SK-MEL-5 (cell line): ENCODE measurements at regions not wholly inside any gene's neighbourhood (a gene's known extent, or its start where the extent isn't known, plus 50 kb on each side); places are given as distances from the start of the nearest gene placed in this dataset.
"Not testable (repeated sequence)": the region's sequence is repeated elsewhere in the genome, so short reads cannot be mapped to it uniquely, and the experiment has no call there.

ENCODE experiments used
- DNase-seq: peaks from one replicate; pipeline ENCODE4 v3.0.0-alpha.2; 2016; ENCODE audit warnings: low read depth, low spot score
- in situ Hi-C: cut with HindIII; loops from 2 replicates; pipeline ENCODE4 v1.10.0; 2016; ENCODE audit warnings: low sequenced_read_pairs, high pct_unique_total_duplicates, low pct_unique_long_range_greater_than_20kb

DNA sequence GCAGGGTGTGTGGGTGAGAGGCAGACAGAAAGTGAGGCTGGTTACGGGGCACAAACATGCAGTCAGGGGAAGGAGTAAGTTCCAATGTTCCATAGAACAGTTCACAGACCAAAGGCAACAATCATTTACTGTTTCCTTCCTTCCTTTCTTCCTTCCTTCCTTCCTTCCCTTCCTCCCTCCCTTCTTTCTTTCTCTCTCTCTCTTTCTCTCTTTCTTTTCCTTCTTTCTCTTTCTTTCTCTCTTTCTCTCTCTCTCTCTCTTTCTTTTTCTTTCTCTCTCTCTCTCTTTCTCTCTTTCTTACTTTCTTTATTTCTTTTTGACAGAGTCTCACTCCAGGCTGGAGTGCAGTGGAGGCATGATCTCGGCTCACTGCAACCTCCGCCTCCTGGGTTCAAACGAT lies 125.8 kb upstream of the LPCAT1 start:
- in situ Hi-C loops: no loop called here
- no peak for DNase-seq

DNA sequence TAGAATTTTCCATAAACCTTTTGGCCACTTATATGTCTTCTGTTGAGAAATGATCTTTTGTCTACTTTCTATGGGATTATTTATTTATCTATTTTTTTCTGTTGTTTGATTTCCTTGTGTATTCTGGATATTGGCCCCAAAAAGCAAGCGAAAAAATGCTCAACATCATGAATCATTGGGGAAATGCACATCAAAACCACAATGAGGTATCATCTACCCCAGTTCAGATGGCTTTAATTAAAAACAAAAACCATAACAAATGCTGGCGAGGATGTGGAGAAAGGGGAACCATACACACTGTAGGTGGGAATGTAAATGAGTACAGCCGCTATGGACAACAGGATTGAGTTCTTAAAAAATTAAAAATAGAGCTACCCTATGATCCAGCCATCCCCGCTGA lies 125.0 kb upstream of the LPCAT1 start:
- in situ Hi-C loops: no loop called here
- DNase-seq: no peak

DNA sequence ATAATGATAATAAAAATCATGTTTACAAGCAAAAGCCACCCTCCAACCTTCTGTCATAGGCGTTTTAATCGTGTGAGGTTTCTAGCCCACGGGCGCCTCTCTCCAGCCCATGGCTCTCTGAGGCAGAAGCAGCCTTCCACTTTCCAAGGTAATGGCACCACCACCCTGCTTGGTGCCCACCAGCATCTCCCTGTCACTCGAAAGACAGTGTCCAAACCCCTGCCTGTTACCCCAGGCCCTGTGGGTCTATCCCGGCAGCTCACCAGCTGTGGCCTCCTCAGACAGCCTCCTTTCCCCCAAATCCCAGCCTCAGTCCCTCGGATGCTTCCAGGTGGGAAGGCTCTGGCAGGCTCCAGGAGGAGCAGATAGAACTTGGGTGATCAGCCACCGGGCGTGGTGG lies 123.8 kb upstream of the LPCAT1 start:
- in situ Hi-C loops: no loop called here
- DNase-seq: no peak

DNA sequence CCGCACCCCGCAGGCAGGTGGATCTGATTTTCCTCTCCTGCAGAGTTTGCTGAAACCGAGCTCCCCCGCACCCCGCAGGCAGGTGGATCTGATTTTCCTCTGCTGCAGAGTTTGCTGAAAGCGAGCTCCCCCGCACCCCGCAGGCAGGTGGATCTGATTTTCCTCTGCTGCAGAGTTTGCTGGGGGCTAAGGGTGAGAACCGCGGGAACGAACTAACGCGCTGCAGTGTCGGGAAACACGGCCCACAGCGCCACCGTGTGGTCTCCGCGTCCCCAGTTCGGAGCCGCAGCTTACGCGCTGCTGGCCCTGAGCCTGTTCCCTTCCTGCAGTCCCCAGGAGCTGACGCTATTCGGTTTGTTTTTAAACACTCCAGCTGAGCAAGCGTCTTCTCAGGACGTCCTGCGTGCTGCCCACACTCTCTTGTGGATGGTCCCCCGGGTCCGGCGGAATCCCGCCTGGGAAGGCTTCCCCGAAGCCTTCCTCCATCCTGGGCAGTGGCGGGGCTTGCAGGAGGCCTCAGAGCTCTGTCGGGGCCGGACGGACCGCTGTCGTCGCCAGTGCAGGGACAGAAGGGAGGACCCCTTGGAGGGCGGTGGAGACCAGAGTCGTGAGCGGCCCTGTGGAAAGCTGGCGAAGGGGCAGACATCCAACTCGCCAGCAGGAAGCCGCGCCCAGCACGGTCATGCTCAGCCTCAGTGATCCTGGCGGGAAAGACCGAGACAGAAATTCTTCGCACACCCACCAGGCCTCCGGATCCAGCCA lies 121.2 kb upstream of the LPCAT1 start:
- peak; percentile 85 for DNase-seq
- in situ Hi-C loops: no loop called here

DNA sequence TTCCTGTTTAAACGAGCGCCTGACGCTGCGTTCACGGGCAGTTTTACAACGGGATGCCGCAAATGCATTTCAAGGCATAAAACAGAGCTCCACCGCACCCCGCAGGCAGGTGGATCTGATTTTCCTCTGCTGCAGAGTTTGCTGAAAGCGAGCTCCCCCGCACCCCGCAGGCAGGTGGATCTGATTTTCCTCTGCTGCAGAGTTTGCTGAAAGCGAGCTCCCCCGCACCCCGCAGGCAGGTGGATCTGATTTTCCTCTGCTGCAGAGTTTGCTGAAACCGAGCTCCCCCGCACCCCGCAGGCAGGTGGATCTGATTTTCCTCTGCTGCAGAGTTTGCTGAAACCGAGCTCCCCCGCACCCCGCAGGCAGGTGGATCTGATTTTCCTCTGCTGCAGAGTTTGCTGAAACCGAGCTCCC lies 120.6 kb upstream of the LPCAT1 start:
- in situ Hi-C loops: not testable (repeated sequence)

DNA sequence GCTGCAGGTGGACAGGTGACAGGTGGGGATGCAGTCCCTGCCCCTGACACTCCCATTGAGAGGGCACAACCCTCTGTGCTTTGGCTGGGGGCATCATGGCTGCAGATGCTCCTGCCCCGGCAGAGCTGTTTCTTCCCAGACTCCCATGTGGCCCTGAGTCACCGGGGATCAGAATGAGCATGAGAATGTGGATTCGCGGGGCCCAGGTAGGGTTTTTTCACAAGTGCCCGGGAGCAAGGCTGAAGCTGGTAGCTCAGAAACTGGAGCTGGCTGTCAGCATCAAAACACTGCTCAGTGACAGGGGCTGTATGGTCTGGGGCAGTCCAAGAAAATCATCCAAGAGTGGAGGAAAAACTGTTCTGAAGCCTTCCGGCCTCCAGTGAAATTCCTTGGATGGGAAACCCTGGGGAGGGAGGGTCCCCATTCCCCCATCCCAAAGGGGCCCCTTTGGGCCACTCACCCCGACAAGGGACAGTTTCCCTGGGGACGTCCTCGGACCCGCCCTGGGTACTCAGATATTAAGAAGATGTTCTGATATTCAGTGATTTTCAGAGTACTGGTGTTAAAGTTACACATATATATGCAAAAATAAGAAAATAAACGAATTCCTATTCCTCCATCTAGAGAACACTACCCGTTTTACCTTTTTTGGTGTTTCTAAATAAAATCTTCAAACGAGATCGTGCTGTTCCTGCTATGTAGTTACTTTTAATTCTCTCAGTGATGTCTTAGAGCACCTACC lies 120.1 kb upstream of the LPCAT1 start:
- in situ Hi-C loops: no loop called here
- DNase-seq: no peak

More for the DNA sequence above, 120.6 kb upstream of the LPCAT1 start:
- DNase-seq: not testable (repeated sequence)

DNA sequence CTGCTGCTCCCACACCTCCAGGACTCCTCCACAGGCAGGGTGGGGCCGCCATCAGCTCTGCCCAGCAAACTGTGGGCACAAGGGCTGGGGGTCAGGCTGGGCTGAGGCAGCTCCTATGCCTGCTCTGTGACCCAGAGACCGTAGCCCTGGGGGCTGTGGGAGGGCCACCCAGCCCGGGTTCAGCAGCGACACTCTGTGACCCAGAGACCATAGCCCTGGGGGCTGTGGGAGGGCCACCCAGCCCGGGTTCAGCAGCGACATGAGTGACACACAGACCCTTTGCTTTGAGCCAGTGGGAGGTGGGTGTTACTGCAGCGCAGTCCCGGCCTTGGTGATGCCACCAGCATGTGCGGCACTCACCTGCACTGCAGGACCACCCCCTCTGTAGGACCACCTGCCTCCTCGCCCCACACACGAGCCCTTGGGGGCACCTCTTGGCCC lies 118.9 kb upstream of the LPCAT1 start:
- in situ Hi-C loops: no loop called here
- no peak for DNase-seq

DNA sequence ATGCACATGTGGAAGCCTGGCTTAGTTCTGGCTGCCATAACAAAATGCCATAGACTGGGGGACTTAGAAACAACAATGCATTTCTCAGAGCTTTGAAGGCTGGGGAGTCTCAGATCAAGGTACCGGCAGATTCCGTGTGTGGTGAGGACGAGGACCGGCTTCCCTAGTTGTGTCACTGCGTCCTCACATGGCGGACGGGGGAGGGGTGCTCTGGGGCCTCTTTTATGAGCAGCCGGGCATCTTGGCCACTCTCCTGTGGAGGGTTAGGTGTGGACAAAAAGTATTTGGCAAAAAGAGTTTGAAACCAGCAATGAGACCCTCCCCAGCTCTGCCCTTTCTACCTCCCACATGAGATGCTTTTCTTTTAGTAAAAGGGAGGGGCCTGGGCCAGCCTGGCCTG lies 118.5 kb upstream of the LPCAT1 start:
- in situ Hi-C loops: no loop called here

DNA sequence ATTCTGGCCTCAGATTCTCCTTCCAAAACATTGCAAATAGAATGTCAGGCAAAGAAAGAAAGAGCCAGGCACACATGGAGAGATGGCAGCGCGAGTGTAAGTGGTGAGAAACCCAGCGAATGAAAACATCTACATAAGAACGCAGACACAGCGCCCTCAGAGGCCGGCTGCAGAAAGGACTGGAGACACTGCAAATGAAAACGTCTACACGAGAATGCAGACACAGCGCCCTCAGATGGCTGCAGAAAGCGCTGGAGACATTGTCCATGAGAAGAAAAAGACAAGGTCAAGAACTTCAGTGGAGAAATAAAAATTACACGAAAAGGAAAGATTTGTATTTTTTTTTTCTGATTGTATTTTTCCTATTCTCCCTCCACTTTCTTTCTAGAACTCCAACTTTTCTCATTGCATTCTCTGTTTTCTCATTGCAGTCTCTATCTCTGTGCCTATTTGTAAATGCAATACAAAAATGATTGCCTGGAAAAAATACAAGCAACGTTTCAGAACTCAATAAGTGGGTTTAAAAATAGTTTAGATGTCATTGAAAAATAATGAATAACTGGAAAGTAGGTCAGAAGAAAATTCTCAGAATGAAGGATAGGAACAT lies 117.9 kb upstream of the LPCAT1 start:
- in situ Hi-C loops: no loop called here
- peak; percentile 93 for DNase-seq

More for the DNA sequence above, 118.5 kb upstream of the LPCAT1 start:
- no peak for DNase-seq

DNA sequence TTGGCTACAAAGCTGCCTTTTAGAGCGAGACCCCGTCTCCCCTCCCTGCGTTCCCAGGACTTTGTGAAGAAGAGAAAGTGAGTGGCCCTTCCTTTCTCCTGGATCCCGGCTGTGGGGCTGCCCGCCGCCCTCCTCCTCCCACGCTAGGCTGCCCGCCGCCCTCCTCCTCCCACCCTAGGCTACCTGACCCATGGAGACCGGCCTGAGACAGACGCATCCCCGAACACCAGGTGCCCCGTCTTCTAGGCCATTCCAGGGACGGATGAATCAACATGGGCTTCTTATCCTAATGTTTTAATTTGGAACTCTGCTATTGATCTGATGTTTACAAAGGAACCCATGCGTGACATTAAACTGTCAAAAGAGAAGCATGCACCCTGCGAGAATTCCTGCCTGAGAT lies 117.3 kb upstream of the LPCAT1 start:
- DNase-seq: no peak
- in situ Hi-C loops: no loop called here

DNA sequence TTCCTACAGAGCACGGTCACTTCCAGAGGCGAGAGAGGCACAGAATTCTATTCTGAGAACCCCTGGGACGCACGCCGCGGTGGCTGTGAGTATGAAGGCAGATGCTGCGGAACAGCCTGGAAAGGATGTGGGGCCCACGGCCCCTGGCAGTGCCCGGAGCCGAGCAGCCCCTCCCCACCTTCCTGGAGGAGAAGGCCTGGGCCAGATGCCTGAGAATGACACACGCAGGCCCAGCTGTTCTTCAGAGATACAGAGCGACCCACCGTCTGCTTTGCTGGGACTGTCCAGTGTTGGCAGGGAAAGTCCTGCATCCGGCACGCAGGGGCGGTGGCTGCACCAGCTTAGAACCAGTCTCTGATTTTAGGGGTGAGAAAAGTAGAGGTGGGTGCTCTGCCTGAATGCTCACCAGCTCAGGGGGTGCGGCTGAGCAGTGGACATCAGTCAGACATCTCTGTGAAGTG lies 116.7 kb upstream of the LPCAT1 start:
- no peak for DNase-seq
- in situ Hi-C loops: no loop called here

DNA sequence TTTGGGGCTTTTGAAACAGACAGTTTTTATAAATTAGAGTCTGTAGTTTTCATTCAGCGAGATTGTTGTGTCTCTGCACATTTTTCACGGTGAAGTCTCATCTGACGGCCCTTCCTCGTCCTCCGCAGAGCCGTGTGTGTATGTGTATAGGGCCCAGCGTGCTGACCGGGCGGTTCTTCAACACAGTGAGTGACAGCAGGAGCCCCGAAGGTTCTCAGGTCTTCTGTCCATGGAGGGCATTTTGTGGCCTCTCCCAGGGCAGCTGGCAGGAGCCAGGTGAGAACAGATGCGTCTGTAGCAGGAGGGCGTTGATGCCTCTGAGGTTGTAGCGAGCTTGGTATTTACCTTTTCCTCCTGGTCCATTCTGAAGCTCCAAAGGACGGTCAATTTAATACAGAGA lies 116.0 kb upstream of the LPCAT1 start:
- in situ Hi-C loops: no loop called here
- DNase-seq: no peak

DNA sequence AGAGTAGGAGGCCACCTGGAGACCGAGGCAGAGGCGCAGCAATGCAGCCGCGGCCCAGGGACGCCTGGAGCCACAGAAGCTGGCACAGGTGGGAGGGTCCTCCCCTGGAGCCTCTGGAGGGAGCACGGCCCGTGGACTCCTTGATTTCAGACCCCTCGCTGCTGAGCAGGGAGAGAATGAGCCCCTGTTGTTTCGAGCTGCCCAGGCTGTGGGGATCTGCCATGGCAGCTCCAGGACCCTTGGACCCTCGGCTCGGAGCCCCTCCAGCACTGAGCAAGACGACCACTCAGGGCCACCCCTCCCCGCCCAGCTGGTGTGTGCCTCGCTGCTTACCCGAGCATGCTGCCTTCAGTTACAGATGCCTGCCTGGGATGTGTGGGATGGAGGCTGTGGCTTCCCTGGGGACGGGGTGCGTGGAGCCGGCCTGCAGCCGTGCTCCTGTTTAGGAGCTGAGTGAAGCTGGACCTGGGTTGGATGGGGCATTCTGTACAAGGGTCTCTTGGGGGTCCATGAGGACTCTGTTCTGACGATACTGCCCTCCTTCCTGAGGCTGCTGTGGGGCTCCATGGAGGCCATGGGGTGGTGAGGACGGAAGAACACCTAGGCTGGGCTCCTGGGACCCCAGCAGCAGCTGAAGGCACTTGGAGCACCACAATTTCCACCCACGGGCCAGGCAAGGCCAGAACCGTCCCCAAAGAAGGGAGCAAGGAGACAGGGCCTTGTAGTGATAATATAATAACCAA lies 115.1 kb upstream of the LPCAT1 start:
- DNase-seq: no peak
- in situ Hi-C loops: no loop called here

DNA sequence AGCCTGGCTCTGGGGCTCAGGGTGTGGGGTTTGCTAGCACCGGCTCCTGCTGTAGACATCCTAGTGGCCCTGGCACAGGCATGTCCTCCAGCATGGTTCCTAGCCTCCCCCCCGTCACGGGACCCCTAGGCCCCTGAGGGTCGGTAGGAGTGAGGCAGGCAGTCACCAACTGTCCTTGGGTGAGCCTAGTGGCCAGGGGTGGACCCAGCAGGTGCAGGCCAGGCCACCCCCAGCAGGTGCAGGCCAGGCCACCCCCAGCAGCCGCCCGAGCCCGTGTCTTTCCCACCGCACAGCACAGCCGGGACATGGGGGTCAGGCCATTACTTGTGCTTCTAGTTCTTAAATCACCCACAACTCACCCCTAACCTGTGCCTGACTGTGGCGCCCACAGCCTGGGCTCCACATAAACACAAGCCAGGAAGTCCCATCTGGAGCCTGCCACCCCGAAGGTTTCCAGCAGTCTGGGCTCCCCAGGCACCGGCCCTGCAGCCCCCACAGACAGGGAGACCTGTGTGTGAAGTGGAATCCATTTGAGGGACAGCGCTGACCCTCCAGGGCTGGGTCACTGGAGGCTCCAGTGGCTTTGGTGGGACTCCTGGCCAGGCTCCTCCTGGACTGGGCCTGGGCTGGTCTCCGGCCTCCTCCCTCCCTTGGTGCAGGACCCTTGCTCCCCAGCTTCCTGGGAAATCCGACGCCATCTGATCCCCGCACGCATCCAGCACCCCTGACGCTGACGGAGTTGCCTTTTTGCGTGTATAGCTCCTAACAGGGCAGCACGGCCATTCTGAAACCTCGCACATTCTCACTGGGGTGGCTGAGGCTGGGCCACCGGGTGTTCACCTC lies 114.1 kb upstream of the LPCAT1 start:
- DNase-seq: no peak
- in situ Hi-C loops: no loop called here

DNA sequence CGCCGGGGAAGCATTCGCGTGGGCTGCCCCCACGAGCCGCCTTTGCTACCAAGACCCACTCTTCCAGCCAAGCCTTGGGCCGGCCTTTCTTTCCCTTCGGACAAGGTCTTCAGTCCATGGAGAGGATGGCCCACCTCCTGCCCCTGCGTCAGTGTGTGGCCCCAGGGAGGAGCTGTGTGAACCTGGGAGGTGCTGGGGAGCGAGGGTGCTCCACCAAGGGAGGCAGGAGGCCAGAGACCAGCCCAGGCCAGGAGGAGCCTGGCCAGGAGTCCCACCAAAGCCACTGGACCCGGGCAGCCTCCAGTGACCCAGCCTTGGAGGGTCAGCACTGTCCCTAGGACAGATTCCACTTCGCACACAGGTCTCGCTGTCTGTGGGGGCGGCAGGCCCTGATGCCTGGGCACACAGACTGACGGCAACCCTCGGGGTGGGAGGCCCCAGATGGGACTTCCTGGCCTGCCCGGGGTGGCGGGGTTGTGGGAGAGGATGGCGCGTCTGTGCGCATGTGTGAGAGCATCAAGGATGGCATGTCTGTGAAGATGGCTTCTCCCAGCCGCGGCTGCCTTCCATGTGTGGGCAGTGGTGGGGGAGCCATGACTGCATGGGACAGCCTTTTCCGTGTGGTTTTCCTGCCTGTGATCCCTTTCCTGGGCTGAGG lies 113.3 kb upstream of the LPCAT1 start:
- no peak for DNase-seq
- in situ Hi-C loops: no loop called here

DNA sequence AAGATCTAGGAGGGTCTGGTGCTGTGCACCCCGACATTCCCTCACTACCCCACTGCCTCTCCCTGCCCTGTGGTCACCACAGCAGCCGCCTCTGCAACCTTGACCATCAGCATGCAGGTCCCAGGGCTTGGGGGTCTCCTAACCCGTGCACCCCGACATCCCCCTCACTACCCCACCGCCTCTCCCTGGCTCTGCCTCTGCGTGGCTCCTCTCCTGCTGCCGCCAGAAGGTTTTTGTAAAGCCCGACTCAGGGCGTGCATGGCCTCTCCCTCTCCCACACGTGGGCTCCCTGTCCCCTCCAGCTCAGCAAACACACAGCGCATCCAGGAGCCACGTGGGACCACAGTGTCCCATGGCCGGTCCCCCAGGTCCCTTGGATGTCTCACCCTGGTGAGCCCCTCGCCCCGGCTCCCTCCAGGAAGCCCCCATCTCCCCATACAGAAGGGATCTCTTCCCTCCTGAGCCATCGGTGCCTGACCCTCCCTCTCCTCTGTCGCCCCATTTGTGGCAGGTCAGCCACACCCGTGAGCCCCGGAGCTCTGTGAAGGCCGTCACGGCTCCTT lies 112.5 kb upstream of the LPCAT1 start:
- DNase-seq, in situ Hi-C loops: not testable (repeated sequence)
